GM20000 (cell line): ENCODE measurements at regions not wholly inside any gene's neighbourhood (a gene's known extent, or its start where the extent isn't known, plus 50 kb on each side); places are given as distances from the start of the nearest gene placed in this dataset.

Source experiments
- DNase-seq: peaks from one replicate; pipeline ENCODE4 v3.0.0; 2012; ENCODE audit warnings: low spot score
- CTCF ChIP-seq: IDR thresholded peaks from 2 replicates; pipeline ENCODE4 v1.5.1; 2012; ENCODE audit warnings: mild to moderate bottlenecking, control low read depth; ENCODE audit errors: extremely low read depth, missing control alignments

GRCh38 chr12:34526946-34527345 lies 504.6 kb downstream of the ALG10 start:
- no peak for TF ChIP-seq CTCF
- DNase-seq: no peak

DNA sequence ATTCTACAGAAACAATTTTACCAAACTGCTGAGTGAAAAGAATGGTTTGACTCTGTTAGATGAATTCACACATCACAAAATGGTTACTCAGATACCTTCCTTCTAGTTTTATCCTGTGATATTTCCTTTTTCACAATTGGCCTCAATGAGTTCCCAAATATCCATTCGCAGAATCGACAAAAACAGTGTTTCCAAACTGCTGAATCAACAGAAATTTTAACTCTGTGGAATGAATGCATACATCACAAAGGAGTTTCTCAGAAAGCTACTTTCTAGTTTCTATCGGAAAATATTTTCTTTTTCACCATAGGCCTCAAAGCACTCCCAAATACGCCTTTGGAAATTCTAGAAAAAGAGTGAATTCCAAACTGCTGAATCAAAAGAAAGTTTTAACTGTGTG lies 525.0 kb downstream of the ALG10 start:
- no peak for DNase-seq
- TF ChIP-seq CTCF: no peak

GRCh38 chr12:34591966-34592365 lies 569.7 kb downstream of the ALG10 start:
- no peak for TF ChIP-seq CTCF
- no peak for DNase-seq

- no peak for DNase-seq
- TF ChIP-seq CTCF: no peak
Observed at GRCh38 chr12:34595749-34596733, 573.7 kb downstream of the ALG10 start.

DNA sequence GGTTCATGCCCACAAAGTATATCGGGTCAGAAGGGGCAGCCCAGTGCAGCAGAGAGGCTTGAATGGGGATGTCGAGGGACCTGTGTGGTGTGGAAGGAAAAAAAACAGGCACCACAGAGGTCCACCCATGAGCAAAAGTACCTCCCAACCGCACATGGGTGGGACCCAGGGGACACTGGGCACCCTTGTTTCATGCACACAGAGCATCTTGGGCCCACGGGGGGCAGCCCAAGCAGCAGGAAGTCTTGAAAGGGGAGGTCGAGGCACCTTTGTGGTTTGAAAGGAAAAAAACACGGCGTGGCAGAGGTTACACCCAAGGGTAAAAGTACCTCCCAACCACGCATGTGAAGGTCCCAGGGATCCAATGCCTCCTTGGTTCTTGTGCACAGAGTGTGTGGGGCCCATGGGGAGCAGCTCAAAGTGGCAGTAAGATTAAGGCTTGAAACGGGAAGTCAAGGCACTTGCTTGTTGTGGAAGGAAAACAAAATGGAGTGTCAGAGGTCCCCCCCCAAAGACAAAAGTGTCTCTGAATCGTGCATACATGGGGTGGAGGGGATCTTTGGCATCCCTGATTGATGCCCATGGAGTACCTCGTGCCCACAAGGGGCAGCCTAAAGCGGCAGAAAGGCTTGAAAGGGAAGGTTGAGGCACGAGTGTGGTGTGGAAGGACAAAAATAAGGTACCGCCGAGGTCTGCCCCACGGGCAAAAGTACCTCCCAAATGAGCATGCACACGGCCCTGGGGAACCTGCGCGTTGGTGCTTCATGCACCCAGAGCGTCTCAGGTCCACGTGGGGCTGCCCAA lies 575.5 kb downstream of the ALG10 start:
- no peak for TF ChIP-seq CTCF
- peak; percentile 0 for DNase-seq

DNA sequence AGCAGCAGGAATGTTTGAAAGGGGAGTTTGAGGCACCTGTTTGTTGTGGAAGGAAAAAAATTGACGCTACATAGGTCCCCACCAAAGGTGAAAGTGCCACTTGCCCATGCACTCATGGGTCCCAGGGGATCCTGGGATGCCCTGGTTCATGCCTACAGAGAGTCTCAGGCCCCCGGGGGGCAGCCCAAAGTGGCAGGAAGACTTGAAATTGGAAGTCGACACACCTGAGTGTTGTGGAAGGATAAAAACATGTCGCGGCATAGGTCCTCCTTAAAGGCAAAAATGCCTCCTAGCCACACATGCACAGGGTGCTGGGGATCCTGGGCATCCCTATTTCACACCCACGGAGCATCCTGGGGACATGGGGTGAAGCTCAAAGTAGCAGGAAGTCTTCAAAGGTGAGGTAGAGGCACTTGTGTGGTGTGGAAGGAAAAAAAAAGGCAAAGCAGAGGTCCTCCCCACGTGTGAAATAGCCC lies 576.1 kb downstream of the ALG10 start:
- DNase-seq: no peak
- TF ChIP-seq CTCF: no peak
